ENCODE measurements at regions not wholly inside any gene's neighbourhood (a gene's known extent, or its start where the extent isn't known, plus 50 kb on each side); places are given as distances from the start of the nearest gene placed in this dataset.

GRCh38 chr2:221853297-221853696 lies 281.2 kb upstream of the EPHA4 start:
- Histone ChIP-seq H3K79me2 (ENCODE audit: insufficient read depth, low read length) (no peaks in the 10 kb centered on the region), H3K9ac (ENCODE audit: insufficient read depth, low read depth, low read length) (no peak overlapping the region), H2AFZ (ENCODE audit: low read length) (no peak overlapping the region), H3K4me3 (replicated peaks in 1 of 3; ENCODE audit: insufficient read depth in 1 of 3, low read depth in 2 of 3, low read length in 3 of 3) (no peak overlapping the region), H3K36me3 (replicated peaks in 1 of 2; ENCODE audit: control insufficient read depth in 1 of 2, insufficient read depth in 2 of 2, low read length in 2 of 2) (no peaks in the 10 kb centered on the region), H3K27me3 (ENCODE audit: control insufficient read depth in 1 of 2, insufficient read depth in 2 of 2, low read length in 2 of 2) (no peaks in the 10 kb centered on the region; a peak in 1 of 5 replicates), H3K9me3 (ENCODE audit: low read length) (peaks cover 42% of the 10 kb centered on the region), H4K20me1 (ENCODE audit: insufficient read depth, low read length) (no peaks in the 10 kb centered on the region), H3K4me1 (ENCODE audit: insufficient read depth, low read length) (no peaks in the 10 kb centered on the region), H3K27ac (ENCODE audit: extremely low read length, insufficient read depth, low read length) (no peak overlapping the region), H3K4me2 (ENCODE audit: low read depth, low read length) (no peak overlapping the region)
- ATAC-seq = no peak
- 0% methylated on average over 1 of the region's 1 CpG for WGBS (ENCODE audit: low lambda C conversion rate)
- no TSS peak for BruUV-seq (replicated peaks)
- in situ Hi-C loops (cut with HindIII; ENCODE audit: extremely low pct_ligation_motif_present, low pct_unique_long_range_greater_than_20kb) (no loop called here), intact Hi-C loops (cut with micrococcal nuclease; ENCODE audit: unreplicated experiment) (no loop called here)
- DNase-seq (ENCODE audit: low spot score) = no peak
- FAIRE-seq = no peak
- POLR2A ChIA-PET = no interaction called here
- no peak for TF ChIP-seq SETDB1 (CRISPR knock-in tag; IDR thresholded peaks at IDR 0.05; ENCODE audit: borderline replicate concordance)
- CTCF ChIA-PET (ENCODE audit: low intra/inter-chr PET ratio, low total read pairs) = no interaction called here

- no peak overlapping the region for H3K27ac ChIP-seq (ENCODE audit: extremely low read length, insufficient read depth, low read length)
- in situ Hi-C loops (cut with HindIII; ENCODE audit: extremely low pct_ligation_motif_present, low pct_unique_long_range_greater_than_20kb) = no loop called here
- H3K36me3 ChIP-seq (replicated peaks in 1 of 2; ENCODE audit: control insufficient read depth in 1 of 2, insufficient read depth in 2 of 2, low read length in 2 of 2) = no peaks in the 10 kb centered on the region
- no peak overlapping the region for H3K4me3 ChIP-seq (replicated peaks in 1 of 3; ENCODE audit: insufficient read depth in 1 of 3, low read depth in 2 of 3, low read length in 3 of 3)
- H4K20me1 ChIP-seq (ENCODE audit: insufficient read depth, low read length) = no peaks in the 10 kb centered on the region
- H3K79me2 ChIP-seq (ENCODE audit: insufficient read depth, low read length) = no peaks in the 10 kb centered on the region
- intact Hi-C loops (cut with micrococcal nuclease; ENCODE audit: unreplicated experiment) = no loop called here
- FAIRE-seq (no peak), DNase-seq (ENCODE audit: low spot score) (no peak), ATAC-seq (no peak)
- H3K4me1 ChIP-seq (ENCODE audit: insufficient read depth, low read length) = no peaks in the 10 kb centered on the region
- H3K9me3 ChIP-seq (ENCODE audit: low read length) = peaks cover 40% of the 10 kb centered on the region
- no peak overlapping the region for H3K4me2 ChIP-seq (ENCODE audit: low read depth, low read length)
- 0% methylated on average over 2 of the region's 2 CpGs for WGBS (ENCODE audit: low lambda C conversion rate)
- no peaks in the 10 kb centered on the region; a peak in 1 of 5 replicates for H3K27me3 ChIP-seq (ENCODE audit: control insufficient read depth in 1 of 2, insufficient read depth in 2 of 2, low read length in 2 of 2)
- H2AFZ ChIP-seq (ENCODE audit: low read length) = no peak overlapping the region
- POLR2A ChIA-PET = no interaction called here
- BruUV-seq (replicated peaks) = no TSS peak
- CTCF ChIA-PET (ENCODE audit: low intra/inter-chr PET ratio, low total read pairs) = no interaction called here
- H3K9ac ChIP-seq (ENCODE audit: insufficient read depth, low read depth, low read length) = no peak overlapping the region
- TF ChIP-seq DPF2 (CRISPR knock-in tag; IDR thresholded peaks at IDR 0.05; ENCODE audit: borderline replicate concordance, low read depth) = no peak
- no peak for TF ChIP-seq PAWR (CRISPR knock-in tag; IDR thresholded peaks at IDR 0.05; ENCODE audit: borderline replicate concordance)
- no peak for TF ChIP-seq ZNF142 (CRISPR knock-in tag; IDR thresholded peaks at IDR 0.05)
- TF ChIP-seq KLF9 (CRISPR knock-in tag; IDR thresholded peaks at IDR 0.05; ENCODE audit: low read depth) = no peak
- no peak for TF ChIP-seq MAF1 (CRISPR knock-in tag; IDR thresholded peaks at IDR 0.05; ENCODE audit: borderline replicate concordance)
- TF ChIP-seq RXRA (CRISPR knock-in tag; IDR thresholded peaks at IDR 0.05) = no peak
- no peak for TF ChIP-seq THAP7 (CRISPR knock-in tag; IDR thresholded peaks at IDR 0.05)
- no peak for TF ChIP-seq SRY (CRISPR knock-in tag; IDR thresholded peaks at IDR 0.05)
- TF ChIP-seq ATRX (CRISPR knock-in tag; IDR thresholded peaks at IDR 0.05; ENCODE audit: borderline replicate concordance) = no peak
- TF ChIP-seq ZNF180 (CRISPR knock-in tag; IDR thresholded peaks at IDR 0.05; ENCODE audit: borderline replicate concordance, low read depth) = no peak
- TF ChIP-seq TEAD2 (CRISPR knock-in tag; IDR thresholded peaks at IDR 0.05) = no peak
- TF ChIP-seq ASH2L (IDR thresholded peaks at IDR 0.05; ENCODE audit: insufficient read length, low read depth, low read length) = no peak
- no peak for TF ChIP-seq ZNF335 (CRISPR knock-in tag; IDR thresholded peaks at IDR 0.05)
Observed at GRCh38 chr2:221851531-221852045, 279.5 kb upstream of the EPHA4 start.

Data from HepG2 (cell line).